Activated CD4-positive, alpha-beta T cell treated with anti-CD3 and anti-CD28 coated beads, Interleukin-2, amount 50 U/mL, for 48 hours (primary cell): ENCODE measurements at regions not wholly inside any gene's neighbourhood (a gene's known extent, or its start where the extent isn't known, plus 50 kb on each side); places are given as distances from the start of the nearest gene placed in this dataset.
"Not testable (repeated sequence)": the region's sequence is repeated elsewhere in the genome, so short reads cannot be mapped to it uniquely, and the experiment has no call there.

Source experiments
- DNase-seq, 2 experiments: peaks; one replicate each; pipeline ENCODE4 v3.0.0-alpha.2; 2020

DNA sequence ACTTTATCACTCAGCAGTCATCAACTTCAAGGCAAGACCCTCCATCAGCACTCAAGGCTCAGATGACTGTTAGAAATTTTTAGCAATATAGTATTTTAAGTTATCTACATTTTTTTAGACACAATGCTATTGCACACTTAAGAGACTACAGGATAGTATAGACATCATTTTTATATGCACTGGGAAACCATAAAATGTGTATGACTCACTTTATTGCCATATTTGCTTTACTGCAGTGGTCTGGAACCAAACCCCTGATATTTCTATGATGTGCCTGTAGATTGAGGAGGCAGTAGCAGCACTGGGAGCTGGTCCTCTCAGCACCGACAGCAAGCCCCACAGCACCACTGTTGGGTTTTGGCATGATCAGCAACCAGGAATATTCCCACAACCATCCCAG, 264.8 kb upstream of the HNRNPA3 start:
- DNase-seq = no peak

DNA sequence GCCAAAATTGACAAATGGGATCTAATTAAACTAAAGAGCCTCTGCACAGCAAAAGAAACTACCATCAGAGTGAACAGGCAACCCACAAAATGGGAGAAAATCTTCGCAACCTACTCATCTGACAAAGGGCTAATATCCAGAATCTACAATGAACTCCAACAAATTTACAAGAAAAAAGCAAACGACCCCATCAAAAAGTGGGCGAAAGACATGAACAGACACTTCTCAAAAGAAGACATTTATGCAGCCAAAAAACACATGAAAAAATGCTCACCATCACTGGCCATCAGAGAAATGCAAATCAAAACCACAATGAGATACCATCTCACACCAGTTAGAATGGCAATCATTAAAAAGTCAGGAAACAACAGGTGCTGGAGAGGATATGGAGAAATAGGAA, 261.4 kb upstream of the HNRNPA3 start:
- not testable (repeated sequence) for DNase-seq

DNA sequence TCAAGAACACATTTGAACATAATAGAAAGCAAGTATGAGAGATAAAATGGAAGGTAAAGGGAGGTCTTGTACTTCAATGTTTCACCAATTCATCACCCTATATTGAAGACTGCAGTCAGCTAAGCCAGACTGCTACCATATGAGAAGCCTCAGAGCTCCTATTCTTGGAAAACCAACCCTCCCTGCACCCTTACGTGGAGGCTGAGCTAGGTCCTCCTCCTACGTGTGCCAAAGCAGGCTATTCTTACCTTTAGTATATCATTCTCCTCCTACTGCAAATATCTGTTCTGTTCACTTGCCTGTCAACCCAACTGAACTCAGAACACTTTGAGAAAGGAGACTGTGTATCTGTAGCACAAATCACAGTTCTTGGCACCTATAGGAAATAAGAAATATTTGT, 255.8 kb upstream of the HNRNPA3 start:
- DNase-seq = no peak

DNA sequence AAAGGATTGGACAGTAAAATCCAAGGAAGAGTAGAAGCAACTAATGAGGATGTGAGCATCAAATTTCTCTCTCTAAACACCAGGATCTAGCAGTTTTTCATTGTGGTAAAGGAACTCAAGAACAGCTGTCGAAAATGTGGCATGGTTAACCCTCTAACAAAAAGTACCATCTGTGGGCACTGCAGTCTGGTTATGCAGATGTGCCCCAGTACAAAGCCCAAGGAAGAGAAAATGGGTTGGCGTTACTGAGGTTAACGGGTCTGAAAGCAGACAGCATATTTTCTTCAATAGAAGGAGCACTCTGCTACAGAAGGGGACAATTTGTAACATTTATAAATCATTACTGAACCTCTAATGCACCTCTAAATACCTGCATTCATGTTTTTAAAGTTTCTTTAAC, 253.0 kb upstream of the HNRNPA3 start:
- no peak for DNase-seq

DNA sequence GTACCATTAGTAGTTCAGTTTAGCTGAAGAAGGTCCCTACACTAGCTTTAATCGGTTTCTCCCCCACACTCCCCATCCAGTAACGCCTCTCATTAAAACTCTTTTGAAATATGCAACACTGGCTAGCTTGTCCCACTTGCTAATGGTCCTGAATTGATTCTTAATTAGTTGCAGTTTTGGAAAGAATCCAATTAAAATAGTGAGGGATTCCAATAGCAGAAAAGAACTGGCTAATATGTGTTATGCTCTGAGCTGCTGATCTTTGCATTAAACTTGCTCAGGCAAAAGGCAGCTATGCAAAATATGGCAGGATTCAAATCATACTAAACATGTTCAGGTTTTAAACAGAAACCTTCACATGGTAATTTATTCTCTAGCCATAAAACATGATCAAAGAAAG, 252.5 kb upstream of the HNRNPA3 start:
- no peak for DNase-seq

DNA sequence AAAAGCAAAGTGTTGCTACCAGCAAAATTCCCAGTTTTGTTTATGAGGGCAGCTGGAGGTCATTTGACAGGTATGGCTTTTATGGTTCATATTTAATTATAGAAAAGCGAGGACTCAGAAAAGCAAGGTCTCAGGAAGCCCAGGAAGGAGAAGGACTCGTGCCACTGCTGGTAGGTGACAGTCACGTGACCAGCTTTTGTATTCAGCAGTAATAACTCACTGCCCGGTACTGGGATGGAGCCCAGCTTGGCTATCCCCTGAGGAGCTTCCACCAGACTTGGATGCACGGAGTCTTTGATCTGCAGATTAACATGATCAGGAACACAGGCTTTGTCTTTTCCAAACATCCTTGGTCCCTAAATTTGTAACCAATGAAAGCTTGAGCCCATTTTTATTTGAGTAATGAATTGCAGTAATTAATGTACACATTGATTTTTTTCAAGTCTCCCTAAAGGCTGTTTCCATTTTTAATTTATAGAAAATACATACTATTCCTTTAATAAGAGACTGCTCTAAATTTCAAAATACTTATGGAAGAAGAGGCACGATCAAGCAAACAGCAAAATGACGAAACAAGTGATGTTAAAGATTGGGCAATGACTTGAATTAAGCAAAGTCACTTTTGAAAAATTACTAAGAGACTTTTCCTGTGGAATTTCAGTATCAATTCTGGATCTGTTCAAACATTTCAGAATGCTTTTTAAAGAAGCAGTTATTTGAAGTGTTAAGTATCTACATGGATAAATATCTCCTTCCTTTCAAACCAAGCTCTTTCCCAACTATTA, 251.7 kb upstream of the HNRNPA3 start:
- no peak for DNase-seq

DNA sequence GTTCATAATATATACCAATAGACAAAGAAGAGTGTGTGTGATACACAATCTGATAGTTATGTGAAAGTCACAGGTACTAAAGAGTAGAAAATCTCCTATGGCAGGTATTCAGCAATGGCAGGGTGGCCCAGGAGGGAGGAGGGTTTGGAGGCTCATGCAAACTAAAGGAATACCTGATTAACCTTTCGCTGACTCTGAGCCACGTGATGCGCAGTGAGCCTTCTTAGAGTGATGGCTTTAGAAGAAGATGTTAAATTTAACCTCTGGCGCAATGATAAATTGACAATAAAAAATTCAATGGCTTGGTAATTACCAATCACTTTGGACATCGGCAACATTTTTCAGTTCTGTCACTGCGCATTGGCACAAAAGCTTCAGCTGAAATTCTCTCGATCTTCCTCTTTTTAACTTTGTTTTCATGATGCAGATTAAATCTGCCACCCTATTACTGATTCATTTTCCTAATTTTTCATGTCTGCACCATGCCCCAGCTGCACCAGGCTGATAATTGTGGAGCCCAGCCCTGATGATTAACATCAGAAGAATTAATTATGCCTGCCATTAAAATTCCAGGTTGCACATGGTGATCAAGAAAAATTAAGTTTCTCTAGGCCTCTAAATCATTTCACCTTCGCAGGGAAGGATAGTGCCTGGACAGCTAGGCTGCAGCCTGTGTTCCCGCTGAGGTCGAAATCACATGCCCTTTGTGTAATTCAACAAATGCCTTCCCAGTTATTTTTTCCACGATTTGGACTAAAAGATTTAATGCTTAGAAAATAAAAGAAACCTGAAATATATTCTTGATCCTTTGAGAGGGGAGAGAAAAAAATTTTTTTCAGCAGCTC, 250.6 kb upstream of the HNRNPA3 start:
- DNase-seq = no peak

DNA sequence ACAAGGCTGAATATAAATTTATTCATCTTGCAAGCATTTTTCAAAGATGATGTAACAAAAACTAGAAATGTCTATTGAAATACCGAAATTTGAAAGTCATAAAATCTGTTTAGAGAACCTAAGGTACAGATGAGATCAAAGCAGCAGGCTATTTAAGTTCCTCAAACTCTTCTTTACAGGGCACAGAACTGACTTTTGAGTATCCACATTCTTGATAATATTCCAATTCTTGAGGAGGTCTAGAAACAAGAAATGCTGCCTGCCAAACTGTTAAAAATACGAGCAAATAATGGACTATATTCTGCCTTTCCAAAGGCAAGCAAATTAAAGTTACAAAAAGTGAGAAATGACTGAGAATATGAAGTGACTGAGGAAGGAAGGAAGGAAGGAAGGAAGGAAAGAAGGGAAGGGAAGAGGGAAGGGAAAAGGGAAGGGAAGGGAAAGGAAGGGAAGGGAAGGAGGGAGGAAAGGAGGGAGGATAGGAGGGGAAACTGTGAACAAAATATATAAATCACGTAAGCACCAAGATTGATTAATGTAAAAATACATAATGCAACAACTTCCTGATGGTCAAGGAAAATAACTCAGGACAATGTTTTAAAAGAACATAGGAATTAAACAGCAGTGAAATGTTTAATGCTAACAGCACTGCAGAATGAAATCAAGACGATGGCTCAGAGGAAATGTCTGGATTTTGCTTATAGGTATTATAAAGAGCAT, 248.9 kb upstream of the HNRNPA3 start:
- no peak for DNase-seq

DNA sequence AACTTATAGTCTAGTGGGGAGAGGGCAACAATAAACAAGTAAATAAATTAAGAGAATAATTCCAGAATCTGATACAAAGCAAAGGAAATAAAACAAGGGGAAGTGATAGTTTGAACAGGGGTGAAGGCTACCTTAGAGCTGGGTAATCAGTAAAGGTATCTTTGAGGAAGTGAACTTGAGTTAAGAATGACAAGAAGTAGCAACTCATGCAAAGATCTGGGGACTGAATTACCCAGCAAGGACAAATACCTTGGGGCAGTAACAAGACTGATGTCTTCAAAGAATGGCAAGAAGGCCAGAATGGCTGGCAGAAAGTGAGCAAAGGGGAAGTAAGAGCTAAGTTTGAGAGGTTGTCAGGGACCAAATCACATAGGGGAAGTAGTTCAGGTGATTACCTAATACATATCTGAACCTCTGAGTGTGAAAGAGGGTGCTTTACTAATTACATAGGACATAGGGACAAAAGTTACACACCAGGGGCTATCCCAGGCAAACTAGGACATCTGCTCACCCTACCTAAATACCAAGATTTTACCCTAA, 244.6 kb upstream of the HNRNPA3 start:
- no peak for DNase-seq

DNA sequence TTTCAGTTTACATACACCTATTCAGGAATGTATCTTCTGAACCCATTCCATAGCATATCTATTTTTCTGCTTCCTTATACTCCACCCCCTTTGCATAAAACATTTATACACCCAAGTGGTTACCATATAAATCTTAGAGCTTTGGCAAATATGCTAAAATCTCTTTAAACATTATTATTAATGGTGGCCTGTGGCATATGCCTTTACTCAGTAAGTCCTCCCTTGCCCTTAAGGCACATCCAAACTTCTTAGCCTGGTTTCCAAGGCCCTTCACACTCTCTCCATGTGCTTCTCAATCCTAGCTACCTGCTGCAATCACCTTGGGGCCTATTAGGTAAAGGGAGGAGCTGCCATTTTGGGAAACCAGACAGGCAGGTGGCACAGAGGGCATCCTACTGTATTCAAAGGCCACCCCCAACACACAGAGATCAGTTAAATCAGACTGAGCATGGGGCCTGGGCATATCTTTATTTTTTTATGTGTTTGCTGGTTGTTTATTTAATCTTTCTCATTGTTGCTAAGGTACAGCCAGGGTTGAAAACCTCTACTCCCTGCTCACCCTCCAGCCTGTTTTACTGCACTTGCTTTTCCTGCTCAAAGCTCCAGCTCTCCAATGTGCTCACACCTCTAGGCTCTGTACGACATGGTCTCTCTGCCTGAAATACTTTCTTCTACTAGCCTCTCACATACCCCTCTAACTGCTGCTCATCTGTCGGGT, 242.8 kb upstream of the HNRNPA3 start:
- no peak for DNase-seq

DNA sequence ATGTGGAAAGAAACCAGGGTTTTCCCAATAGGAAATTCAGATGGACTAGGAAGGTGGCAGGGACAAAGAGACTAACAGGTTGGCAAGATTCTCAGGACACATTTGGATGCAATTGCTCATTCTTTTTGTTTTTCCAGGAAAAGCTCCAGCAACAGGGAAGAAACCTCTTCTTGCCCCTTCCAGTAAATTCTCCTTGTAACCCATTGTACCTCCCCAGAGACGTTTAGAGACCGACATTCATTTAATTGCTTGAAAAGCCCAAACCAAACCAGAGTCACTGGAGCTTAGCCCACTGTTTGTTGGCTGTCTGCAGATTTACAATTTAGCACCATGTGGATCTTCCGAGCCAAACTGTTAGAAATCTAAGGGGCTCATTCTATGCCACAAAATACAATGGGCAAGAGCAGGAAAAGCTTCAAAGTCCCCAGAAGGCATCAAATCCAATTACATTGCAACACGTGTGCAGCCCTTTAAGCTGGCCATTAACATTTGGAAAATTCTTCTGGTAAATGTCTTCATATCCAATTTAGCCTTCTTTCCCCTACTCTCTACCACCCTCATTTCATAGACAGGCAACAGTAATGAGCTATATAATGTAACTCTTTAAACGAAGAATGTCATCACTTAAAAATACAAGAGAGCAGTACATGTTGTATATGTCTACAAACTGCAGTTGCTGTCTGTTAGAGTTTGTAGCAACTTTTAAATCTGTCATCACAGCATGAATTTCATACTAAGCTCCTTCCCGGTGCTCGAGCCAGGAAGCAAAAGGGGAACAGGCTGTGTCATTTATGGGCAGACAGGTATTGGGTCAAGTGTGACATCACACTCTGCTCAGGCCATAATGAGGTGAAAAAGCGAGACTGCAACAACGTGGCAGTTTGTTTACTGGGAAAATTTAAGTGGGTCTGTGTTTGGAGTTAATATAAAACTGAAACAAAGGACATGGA, 235.6 kb upstream of the HNRNPA3 start:
- no peak for DNase-seq

DNA sequence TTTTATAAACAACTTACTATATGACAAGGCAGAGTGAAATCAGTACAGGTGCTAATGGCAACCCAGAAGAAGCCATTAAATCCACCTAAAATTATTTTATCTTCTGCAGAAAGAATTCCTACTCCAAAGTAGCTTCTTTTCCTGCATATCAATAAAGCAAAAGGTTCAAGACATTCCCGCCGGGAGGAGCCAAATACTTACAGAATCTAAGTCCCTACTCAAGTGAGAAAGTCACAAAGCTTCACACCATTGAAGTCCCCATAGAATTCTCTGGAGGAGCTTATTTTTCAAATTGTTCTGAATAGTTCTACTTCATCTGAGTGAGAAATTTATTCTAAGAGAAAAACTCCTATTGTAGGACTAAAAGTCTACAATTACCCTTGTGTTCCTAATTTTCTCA, 233.7 kb upstream of the HNRNPA3 start:
- DNase-seq = no peak

DNA sequence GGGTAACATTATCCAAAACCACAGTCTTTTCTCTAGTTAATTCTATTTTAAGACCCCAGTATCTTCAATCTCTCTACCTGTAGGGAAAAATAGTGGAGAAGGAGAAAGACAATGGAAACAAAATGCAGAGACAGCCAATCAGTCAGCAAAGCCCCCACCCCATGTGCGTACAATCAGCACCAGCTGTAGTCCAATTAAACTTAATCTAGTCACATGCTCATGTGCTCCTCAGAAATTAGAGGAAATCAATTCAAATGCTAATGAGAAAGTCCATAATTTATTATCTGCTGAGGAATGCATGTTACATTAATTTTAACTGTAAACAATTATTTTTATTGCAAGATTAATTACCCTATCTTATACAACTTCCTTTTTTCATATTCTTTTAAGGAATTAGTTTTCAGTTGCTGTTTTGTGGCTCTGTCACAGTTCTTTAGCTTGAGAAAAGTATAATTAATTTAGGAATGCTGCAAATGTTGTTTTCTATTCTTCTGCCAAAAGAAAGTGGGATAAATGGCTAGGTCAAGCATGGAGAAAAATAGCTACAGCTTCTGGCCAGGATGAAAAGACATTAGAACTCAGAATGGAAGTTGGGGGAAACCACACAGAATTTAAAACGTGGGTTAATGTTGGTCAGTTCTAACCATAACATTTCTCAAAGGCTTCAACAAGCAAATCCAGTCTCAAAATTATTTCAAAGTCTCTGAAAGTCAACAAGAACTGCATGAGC, 232.4 kb upstream of the HNRNPA3 start:
- DNase-seq = no peak

DNA sequence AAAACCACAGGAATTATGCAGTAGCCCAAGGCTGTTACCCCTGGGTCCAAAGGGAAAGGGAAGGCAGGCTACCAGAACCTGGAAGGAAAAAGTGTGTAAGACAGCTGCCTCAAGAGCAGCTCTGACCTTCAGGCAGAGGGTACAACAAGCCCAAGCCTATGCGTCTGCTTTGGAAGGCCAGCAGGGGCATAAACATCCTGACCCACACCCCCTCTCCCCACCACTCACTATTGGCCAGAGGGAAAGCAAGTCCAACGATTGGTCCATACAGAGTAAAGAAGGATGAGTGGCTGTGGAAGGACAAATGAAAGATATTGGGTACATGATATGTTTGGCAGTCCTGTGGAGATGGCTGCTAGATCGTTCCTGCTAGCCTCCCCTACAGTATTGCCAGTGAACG, 227.6 kb upstream of the HNRNPA3 start:
- no peak for DNase-seq

DNA sequence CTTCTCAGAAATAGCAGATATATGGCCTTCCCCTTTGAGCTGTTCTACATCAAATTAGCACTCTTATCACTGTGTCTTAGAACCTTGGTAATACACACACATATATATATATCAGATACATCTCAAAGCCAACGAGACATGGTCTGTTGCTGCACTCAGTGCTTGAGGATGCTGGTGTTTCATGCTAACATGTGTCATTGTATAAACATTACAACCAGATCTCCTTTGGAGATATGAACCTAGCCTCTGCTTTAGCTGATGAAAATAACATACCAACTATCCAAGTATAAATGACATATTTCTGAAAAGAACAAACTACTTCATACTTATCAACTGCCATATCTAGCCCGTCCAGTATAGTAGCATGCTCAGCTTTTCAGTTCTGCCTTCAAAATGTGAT, 226.7 kb upstream of the HNRNPA3 start:
- no peak for DNase-seq

DNA sequence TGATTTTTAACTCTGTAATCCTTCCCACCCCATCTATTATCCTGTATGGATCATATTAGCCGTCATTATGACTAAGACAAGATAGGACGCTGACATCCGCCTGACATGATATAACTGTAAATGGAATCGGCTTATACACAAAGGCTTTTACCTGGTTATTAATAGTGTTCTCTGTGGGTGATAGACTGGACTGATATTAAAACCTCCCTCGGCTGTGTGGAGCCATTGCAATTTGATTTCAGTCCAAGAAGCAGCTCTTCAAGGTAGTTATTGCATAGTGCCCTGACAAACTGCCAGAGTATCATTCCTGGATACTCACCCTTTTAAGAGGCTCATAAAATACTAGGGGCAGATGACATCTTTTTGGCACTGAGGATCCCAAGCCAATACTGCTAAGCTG, 226.1 kb upstream of the HNRNPA3 start:
- DNase-seq = no peak

DNA sequence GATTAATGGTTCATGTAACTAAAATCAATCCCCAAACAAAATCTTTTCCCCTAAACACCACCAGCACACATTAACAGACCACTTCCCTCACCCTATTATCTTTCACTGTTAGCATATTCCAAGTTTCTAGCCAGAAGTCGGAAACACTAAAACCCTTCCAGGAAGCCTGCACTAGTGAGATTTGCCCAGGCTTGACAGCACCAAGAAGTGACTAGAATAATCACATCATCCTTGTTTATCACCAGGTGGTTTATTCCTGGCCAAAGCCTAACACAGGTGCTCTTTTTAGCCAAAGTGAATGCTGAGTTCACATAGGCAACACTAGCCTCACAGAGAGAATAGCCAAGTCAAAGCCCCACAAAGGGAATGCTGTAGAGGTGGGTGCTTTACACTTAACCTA, 221.2 kb upstream of the HNRNPA3 start:
- no peak for DNase-seq

DNA sequence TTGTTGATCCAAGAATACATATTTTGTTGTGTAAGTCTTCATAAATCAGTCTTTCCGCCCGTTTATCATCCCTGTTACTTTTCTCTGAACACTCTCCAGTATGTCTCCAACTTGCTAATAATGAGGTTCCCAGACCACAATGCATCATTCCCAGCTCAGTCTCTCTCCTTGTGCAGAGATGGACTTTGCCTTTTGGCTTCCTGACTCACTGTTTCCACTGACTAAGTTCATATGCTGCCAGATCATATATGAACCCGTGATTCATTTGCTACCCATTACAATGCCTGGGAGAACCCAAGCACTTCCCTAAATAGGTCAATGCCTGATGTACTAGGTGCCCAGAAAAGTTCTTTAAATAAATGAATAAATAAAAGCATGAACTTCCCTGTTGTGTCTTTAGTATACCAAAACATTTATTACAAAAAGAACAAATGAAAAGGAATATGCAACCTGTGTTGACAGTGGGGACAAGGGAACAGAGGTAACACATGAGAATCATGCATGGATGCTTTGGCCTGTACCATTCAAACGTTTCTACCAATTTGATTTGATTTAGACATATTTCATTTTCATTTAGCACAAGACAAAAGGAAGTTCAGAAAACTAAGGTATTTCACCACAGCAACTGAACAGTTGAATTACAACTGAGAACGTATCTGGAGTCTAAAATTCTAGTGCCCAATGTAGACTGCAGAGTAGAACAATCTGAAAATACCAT, 215.4 kb upstream of the HNRNPA3 start:
- DNase-seq = peak in 1 of 2 experiments; percentile 25

DNA sequence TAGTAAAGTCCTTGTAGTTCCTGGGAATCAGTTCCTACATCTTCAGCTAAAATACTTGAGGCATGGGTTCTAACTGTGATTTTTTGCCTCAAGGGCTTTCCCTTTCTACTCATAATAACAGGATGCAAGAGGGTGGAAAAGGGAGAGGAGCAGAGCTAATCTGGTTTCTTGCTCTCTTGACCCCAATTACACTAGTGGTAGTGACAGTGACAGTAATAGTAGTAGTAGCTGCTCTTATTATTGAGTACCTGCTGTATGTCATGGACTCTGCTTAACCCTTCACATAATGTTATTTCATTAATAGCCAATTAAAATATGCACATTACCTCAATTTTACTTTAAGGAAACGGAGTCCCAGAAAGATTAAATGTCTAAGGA, 214.8 kb upstream of the HNRNPA3 start:
- no peak for DNase-seq

DNA sequence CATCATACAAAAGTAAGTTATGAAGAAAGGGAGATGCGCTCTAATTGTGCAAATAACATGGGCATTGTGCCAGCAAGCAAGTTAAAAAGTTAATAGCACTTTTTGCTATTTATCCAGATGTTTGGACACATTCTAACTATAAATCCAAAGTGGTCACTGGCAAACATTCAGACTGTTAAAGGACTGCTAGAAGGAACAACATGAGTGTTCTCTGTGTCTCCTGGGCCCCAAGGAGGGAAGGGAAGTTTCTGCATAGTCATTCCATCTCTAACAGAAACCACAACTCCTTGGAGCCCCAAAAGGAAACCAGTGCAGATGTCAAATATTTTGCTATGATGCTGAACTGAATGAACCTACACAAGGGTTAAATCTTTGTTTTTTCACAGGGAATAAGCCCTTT, 213.3 kb upstream of the HNRNPA3 start:
- DNase-seq = peak in 1 of 2 experiments; percentile 7
